ENCODE measurements at regions not wholly inside any gene's neighbourhood (a gene's known extent, or its start where the extent isn't known, plus 50 kb on each side); places are given as distances from the start of the nearest gene placed in this dataset.
"Not testable (repeated sequence)": the region's sequence is repeated elsewhere in the genome, so short reads cannot be mapped to it uniquely, and the experiment has no call there.

- no peak overlapping the region for H3K4me3 ChIP-seq
- H3K27ac ChIP-seq, result no peak overlapping the region
- no peaks in the 10 kb centered on the region for H3K4me1 ChIP-seq
- TF ChIP-seq CTCF (IDR thresholded peaks at IDR 0.05), result no peak
- TF ChIP-seq POLR2A (IDR thresholded peaks at IDR 0.05), result no peak
- no peaks in the 10 kb centered on the region for H3K27me3 ChIP-seq
- no peaks in the 10 kb centered on the region for H3K9me3 ChIP-seq
- no peak for DNase-seq
- H3K36me3 ChIP-seq, result no peaks in the 10 kb centered on the region
These were observed 341.0 kb downstream of the SLC7A11 start for GRCh38 chr4:137901114-137901513.

- Histone ChIP-seq H3K4me3 (no peak overlapping the region), H3K36me3 (no peaks in the 10 kb centered on the region), H3K27me3 (no peaks in the 10 kb centered on the region), H3K27ac (no peak overlapping the region), H3K4me1 (no peaks in the 10 kb centered on the region), H3K9me3 (no peaks in the 10 kb centered on the region)
- TF ChIP-seq CTCF (IDR thresholded peaks at IDR 0.05), result no peak
- TF ChIP-seq POLR2A (IDR thresholded peaks at IDR 0.05), result no peak
- no peak for DNase-seq
These were observed 345.9 kb downstream of the SLC7A11 start for GRCh38 chr4:137896221-137896737.

- not testable (repeated sequence) for H3K27me3 ChIP-seq, H3K9me3 ChIP-seq, H3K27ac ChIP-seq, H3K4me1 ChIP-seq, H3K4me3 ChIP-seq, DNase-seq, H3K36me3 ChIP-seq
These were observed 346.6 kb downstream of the SLC7A11 start for GRCh38 chr4:137895515-137895914.

GRCh38 chr4:137892134-137892533 is 350.0 kb downstream of the SLC7A11 start:
- Histone ChIP-seq H3K27ac (no peak overlapping the region), H3K4me3 (no peak overlapping the region), H3K9me3 (no peaks in the 10 kb centered on the region), H3K27me3 (no peaks in the 10 kb centered on the region), H3K36me3 (no peaks in the 10 kb centered on the region), H3K4me1 (no peaks in the 10 kb centered on the region)
- DNase-seq, result no peak
- no peak for TF ChIP-seq POLR2A (IDR thresholded peaks at IDR 0.05)
- no peak for TF ChIP-seq CTCF (IDR thresholded peaks at IDR 0.05)

- no peak for DNase-seq
- Histone ChIP-seq H3K27ac (no peak overlapping the region), H3K36me3 (no peaks in the 10 kb centered on the region), H3K4me3 (no peak overlapping the region), H3K9me3 (no peaks in the 10 kb centered on the region), H3K4me1 (no peaks in the 10 kb centered on the region), H3K27me3 (no peaks in the 10 kb centered on the region)
- TF ChIP-seq POLR2A (IDR thresholded peaks at IDR 0.05) (no peak), CTCF (IDR thresholded peaks at IDR 0.05) (no peak)
These were observed 351.3 kb downstream of the SLC7A11 start for GRCh38 chr4:137890812-137891211.

GRCh38 chr4:137881641-137882040 is 349.3 kb upstream of the PCDH18 start:
- H3K4me1 ChIP-seq, result no peaks in the 10 kb centered on the region
- no peak overlapping the region for H3K4me3 ChIP-seq
- no peak for TF ChIP-seq POLR2A (IDR thresholded peaks at IDR 0.05)
- no peak for TF ChIP-seq CTCF (IDR thresholded peaks at IDR 0.05)
- no peaks in the 10 kb centered on the region for H3K9me3 ChIP-seq
- DNase-seq, result no peak
- no peak overlapping the region for H3K27ac ChIP-seq
- H3K27me3 ChIP-seq, result no peaks in the 10 kb centered on the region
- no peaks in the 10 kb centered on the region for H3K36me3 ChIP-seq

GRCh38 chr4:137868067-137868466 is 335.8 kb upstream of the PCDH18 start:
- H3K9me3 ChIP-seq, H3K27ac ChIP-seq, H3K4me3 ChIP-seq, H3K27me3 ChIP-seq, H3K4me1 ChIP-seq, H3K36me3 ChIP-seq, DNase-seq: not testable (repeated sequence)
